CD8-positive, alpha-beta memory T cell (primary cell): ENCODE measurements at regions not wholly inside any gene's neighbourhood (a gene's known extent, or its start where the extent isn't known, plus 50 kb on each side); places are given as distances from the start of the nearest gene placed in this dataset.

ENCODE experiments used
- CTCF ChIA-PET: fragments of 350-600 bp; sonication (Branson Sonifier 250); formaldehyde crosslinking; loops from one replicate; lab custom pipeline; 2021; ENCODE audit warnings: antibody characterized with exemption; lab: Charles Lee
- POLR2A ChIA-PET: fragments of 350-600 bp; sonication (Branson Sonifier 250); formaldehyde crosslinking; loops from one replicate; lab custom pipeline; 2021; ENCODE audit warnings: antibody characterized with exemption; lab: Charles Lee
- DNase-seq, 5 donors: peaks; one replicate each; pipeline versions ENCODE4 v3.0.0 to v3.0.0-alpha.2; 2020 to 2022; ENCODE audit warnings: mixed read lengths in 1 of 5
- H3K27ac ChIP-seq: one replicate; pipeline ENCODE4 v1.7.0; 2013; ENCODE audit warnings: low read depth, mild to moderate bottlenecking, low read length, moderate library complexity
- H3K27me3 ChIP-seq: 2 replicates; pipeline ENCODE4 v1.7.0; 2013; ENCODE audit warnings: low read length, mild to moderate bottlenecking; ENCODE audit not compliant: insufficient read depth, poor library complexity, severe bottlenecking
- H3K36me3 ChIP-seq: 2 replicates; pipeline ENCODE4 v1.7.0; 2013; ENCODE audit warnings: mild to moderate bottlenecking, low read length, moderate library complexity; ENCODE audit not compliant: insufficient read depth
- H3K4me1 ChIP-seq: 2 replicates; pipeline ENCODE4 v1.7.0; 2013; ENCODE audit warnings: mild to moderate bottlenecking, low read length, moderate library complexity; ENCODE audit not compliant: insufficient read depth
- H3K4me3 ChIP-seq: 2 replicates; pipeline ENCODE4 v1.7.0; 2013; ENCODE audit warnings: mild to moderate bottlenecking, low read length
- H3K9me3 ChIP-seq: 2 replicates; pipeline ENCODE4 v1.7.0; 2013; ENCODE audit warnings: mild to moderate bottlenecking, low read length
- H3K27ac Mint-ChIP-seq, 8 donors: one replicate each; pipeline ENCODE4 v1.8.0; 2020 to 2021; ENCODE audit warnings: mixed read lengths in 8 of 8, mild to moderate bottlenecking in 6 of 8, inconsistent platforms in 3 of 8, moderate library complexity in 3 of 8
- H3K27me3 Mint-ChIP-seq, 2 donors: one replicate each; pipeline ENCODE4 v1.8.0; 2020 to 2021; ENCODE audit warnings: mixed read lengths in 2 of 2, mild to moderate bottlenecking in 1 of 2, moderate library complexity in 1 of 2
- H3K36me3 Mint-ChIP-seq, 3 donors: one replicate each; pipeline ENCODE4 v1.8.0; 2020 to 2021; ENCODE audit warnings: mixed read lengths in 3 of 3, inconsistent platforms in 1 of 3, mild to moderate bottlenecking in 1 of 3
- H3K4me1 Mint-ChIP-seq, 3 donors: one replicate each; pipeline ENCODE4 v1.8.0; 2020 to 2021; ENCODE audit warnings: mixed read lengths in 3 of 3, inconsistent platforms in 1 of 3, mild to moderate bottlenecking in 1 of 3
- H3K4me3 Mint-ChIP-seq, 7 donors: one replicate each; pipeline ENCODE4 v1.8.0; 2020 to 2021; ENCODE audit warnings: mixed read lengths in 7 of 7, mild to moderate bottlenecking in 6 of 7, moderate library complexity in 4 of 7, inconsistent platforms in 2 of 7
- H3K9me3 Mint-ChIP-seq, 5 donors: one replicate each; pipeline ENCODE4 v1.8.0; 2020 to 2022; ENCODE audit warnings: mixed read lengths in 5 of 5, mild to moderate bottlenecking in 3 of 5, moderate library complexity in 2 of 5, inconsistent platforms in 1 of 5

DNA sequence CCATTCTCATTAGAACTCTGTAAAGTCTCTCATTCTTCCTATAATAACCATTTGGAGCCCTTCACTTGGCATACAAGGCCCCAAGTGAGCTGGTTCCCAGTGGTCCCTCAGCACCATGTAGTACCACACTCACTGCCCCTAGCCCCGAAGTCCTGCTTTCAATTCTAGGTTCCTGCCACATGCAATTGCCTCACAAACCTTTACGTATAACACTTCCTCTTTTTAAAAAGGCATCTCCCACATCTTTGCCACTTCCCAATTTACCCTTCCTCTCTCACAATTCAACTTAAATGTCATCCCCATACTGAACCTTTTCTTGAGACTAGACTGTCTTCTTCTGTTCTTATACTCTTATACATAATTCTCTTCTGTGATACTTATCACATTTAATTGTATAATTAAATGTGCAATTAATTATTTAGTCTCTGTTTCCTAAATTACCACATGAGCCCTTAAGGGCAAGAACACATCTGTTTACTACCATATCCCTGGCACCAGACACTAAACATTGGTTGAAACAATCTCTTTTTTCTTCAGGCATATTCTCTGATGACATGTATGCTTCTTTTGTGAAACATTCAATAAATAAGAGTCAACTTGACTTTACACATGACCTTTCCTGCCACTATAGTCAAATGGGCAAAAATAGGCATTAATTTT, 304.0 kb downstream of the SPRY2 start:
- no peaks in the 10 kb centered on the region for H3K9me3 ChIP-seq
- no peak overlapping the region for H3K27ac Mint-ChIP-seq
- H3K36me3 ChIP-seq, result no peaks in the 10 kb centered on the region
- no peaks in the 10 kb centered on the region for H3K4me1 Mint-ChIP-seq
- H3K27me3 ChIP-seq, result no peaks in the 10 kb centered on the region
- CTCF ChIA-PET, result no interaction called here
- H3K36me3 Mint-ChIP-seq, result no peaks in the 10 kb centered on the region
- no peak for DNase-seq
- no peaks in the 10 kb centered on the region for H3K27me3 Mint-ChIP-seq
- H3K4me3 ChIP-seq, result no peak overlapping the region
- no peak overlapping the region for H3K27ac ChIP-seq
- H3K9me3 Mint-ChIP-seq, result peaks cover 0 to 3% (median 0%) of the 10 kb centered on the region in 5 donors
- POLR2A ChIA-PET, result no interaction called here
- H3K4me1 ChIP-seq, result no peaks in the 10 kb centered on the region
- H3K4me3 Mint-ChIP-seq, result no peak overlapping the region

GRCh38 chr13:80035096-80035495, 305.8 kb downstream of the SPRY2 start:
- Histone ChIP-seq H3K4me1 (no peaks in the 10 kb centered on the region), H3K27ac (no peak overlapping the region), H3K9me3 (no peaks in the 10 kb centered on the region), H3K36me3 (no peaks in the 10 kb centered on the region), H3K4me3 (no peak overlapping the region), H3K27me3 (no peaks in the 10 kb centered on the region)
- no peaks in the 10 kb centered on the region for H3K4me1 Mint-ChIP-seq
- H3K27ac Mint-ChIP-seq, result no peak overlapping the region
- POLR2A ChIA-PET, result no interaction called here
- no peak for DNase-seq
- CTCF ChIA-PET, result no interaction called here
- H3K9me3 Mint-ChIP-seq, result peaks cover 0 to 3% (median 0%) of the 10 kb centered on the region in 5 donors
- no peak overlapping the region for H3K4me3 Mint-ChIP-seq
- no peaks in the 10 kb centered on the region for H3K36me3 Mint-ChIP-seq
- H3K27me3 Mint-ChIP-seq, result no peaks in the 10 kb centered on the region

DNA sequence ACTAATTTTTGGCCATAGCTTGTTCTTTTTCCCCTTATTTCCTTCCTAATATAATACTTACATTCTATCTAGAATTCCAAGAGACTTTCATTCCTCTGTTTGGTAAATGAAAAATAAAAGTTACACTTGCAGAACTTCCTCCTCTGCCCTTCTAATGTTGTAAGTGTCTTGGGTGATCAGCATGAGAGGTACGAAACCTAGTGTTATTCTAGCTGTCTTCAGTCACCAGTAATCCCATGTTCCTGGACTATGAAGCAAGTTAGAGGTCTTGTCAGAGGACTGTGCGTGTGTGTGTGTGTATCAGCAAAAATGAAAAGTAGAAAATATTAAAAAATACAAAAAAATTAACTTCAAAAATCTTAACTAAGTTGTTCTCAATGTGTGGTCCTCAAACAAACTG, 307.0 kb downstream of the SPRY2 start:
- H3K4me3 ChIP-seq, result no peak overlapping the region
- no peaks in the 10 kb centered on the region for H3K9me3 ChIP-seq
- POLR2A ChIA-PET, result no interaction called here
- CTCF ChIA-PET, result no interaction called here
- H3K27ac ChIP-seq, result no peak overlapping the region
- Mint-ChIP-seq H3K27me3 (no peaks in the 10 kb centered on the region), H3K4me1 (no peaks in the 10 kb centered on the region), H3K36me3 (no peaks in the 10 kb centered on the region), H3K4me3 (no peak overlapping the region), H3K9me3 (peaks cover 0 to 3% (median 0%) of the 10 kb centered on the region in 5 donors), H3K27ac (no peak overlapping the region)
- H3K36me3 ChIP-seq, result no peaks in the 10 kb centered on the region
- no peaks in the 10 kb centered on the region for H3K4me1 ChIP-seq
- no peaks in the 10 kb centered on the region for H3K27me3 ChIP-seq
- no peak for DNase-seq

GRCh38 chr13:80033286-80033685, 307.6 kb downstream of the SPRY2 start:
- Mint-ChIP-seq H3K4me3 (no peak overlapping the region), H3K4me1 (no peaks in the 10 kb centered on the region), H3K27ac (no peak overlapping the region), H3K36me3 (no peaks in the 10 kb centered on the region), H3K9me3 (peaks cover 0 to 3% (median 0%) of the 10 kb centered on the region in 5 donors), H3K27me3 (no peaks in the 10 kb centered on the region)
- Histone ChIP-seq H3K9me3 (no peaks in the 10 kb centered on the region), H3K4me1 (no peaks in the 10 kb centered on the region), H3K36me3 (no peaks in the 10 kb centered on the region), H3K27ac (no peak overlapping the region), H3K27me3 (no peaks in the 10 kb centered on the region), H3K4me3 (no peak overlapping the region)
- POLR2A ChIA-PET, result no interaction called here
- no peak for DNase-seq
- CTCF ChIA-PET, result no interaction called here

GRCh38 chr13:80030491-80030890, 310.4 kb downstream of the SPRY2 start:
- H3K4me3 Mint-ChIP-seq, result no peak overlapping the region
- Histone ChIP-seq H3K36me3 (no peaks in the 10 kb centered on the region), H3K27me3 (no peaks in the 10 kb centered on the region), H3K4me3 (no peak overlapping the region), H3K27ac (no peak overlapping the region), H3K4me1 (no peaks in the 10 kb centered on the region), H3K9me3 (no peaks in the 10 kb centered on the region)
- H3K36me3 Mint-ChIP-seq, result no peaks in the 10 kb centered on the region
- H3K27ac Mint-ChIP-seq, result no peak overlapping the region
- no peak for DNase-seq
- H3K9me3 Mint-ChIP-seq, result peaks cover 0 to 2% (median 0%) of the 10 kb centered on the region in 5 donors
- CTCF ChIA-PET, result no interaction called here
- H3K27me3 Mint-ChIP-seq, result no peaks in the 10 kb centered on the region
- H3K4me1 Mint-ChIP-seq, result no peaks in the 10 kb centered on the region
- POLR2A ChIA-PET, result no interaction called here

DNA sequence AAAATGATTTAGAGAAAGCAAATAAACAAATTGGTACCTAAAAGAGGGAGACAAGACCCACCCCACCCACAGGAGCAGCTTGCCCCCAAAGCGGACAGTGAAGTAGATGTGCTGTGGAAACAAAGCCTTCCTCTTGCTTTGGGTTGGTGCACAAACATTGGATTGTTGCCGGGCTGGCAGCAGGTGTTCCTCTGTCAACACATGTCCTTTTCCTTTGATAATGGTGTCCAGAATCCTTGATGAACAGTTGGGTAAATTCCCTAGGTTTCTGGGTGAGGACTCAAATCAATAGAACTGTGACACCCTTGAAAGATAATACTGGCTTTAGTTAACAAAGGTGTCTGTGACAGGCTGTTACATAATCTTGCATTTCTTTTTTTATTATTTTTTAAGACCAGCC, 311.8 kb downstream of the SPRY2 start:
- H3K4me3 ChIP-seq, result no peak overlapping the region
- Mint-ChIP-seq H3K4me3 (no peak overlapping the region), H3K27ac (no peak overlapping the region), H3K4me1 (no peaks in the 10 kb centered on the region), H3K9me3 (peaks cover 0 to 1% (median 0%) of the 10 kb centered on the region in 5 donors), H3K27me3 (peaks cover 0 to 2% of the 10 kb centered on the region in 2 donors), H3K36me3 (no peaks in the 10 kb centered on the region)
- no peaks in the 10 kb centered on the region for H3K36me3 ChIP-seq
- ChIA-PET POLR2A (no interaction called here), CTCF (no interaction called here)
- H3K4me1 ChIP-seq, result no peaks in the 10 kb centered on the region
- no peak overlapping the region for H3K27ac ChIP-seq
- no peaks in the 10 kb centered on the region for H3K27me3 ChIP-seq
- H3K9me3 ChIP-seq, result no peaks in the 10 kb centered on the region
- no peak for DNase-seq

DNA sequence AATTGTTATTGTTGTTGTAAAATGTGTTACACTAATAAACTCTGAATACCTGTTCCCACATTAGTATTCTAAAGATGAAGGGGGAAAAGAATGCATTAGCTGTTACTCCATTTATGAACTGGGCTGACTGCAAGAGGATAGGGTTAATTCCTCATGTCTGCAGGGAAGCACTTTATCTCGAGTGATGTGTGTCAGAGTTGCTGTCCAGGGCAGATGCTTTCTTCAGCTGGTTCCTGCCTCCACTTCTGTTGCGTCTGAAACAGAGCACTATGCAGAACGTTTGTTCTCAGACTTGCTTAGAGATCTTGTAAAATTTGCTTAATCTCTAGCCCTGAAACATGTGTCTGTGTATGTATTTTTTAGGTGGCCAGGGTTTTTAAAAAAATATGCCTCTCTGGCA, 318.8 kb downstream of the SPRY2 start:
- ChIA-PET CTCF (no interaction called here), POLR2A (no interaction called here)
- H3K27ac ChIP-seq, result no peak overlapping the region
- no peaks in the 10 kb centered on the region for H3K4me1 ChIP-seq
- Mint-ChIP-seq H3K36me3 (no peaks in the 10 kb centered on the region), H3K4me1 (no peaks in the 10 kb centered on the region), H3K4me3 (no peak overlapping the region), H3K27ac (no peak overlapping the region), H3K27me3 (peaks cover 0 to 4% of the 10 kb centered on the region in 2 donors), H3K9me3 (peaks cover 0 to 2% (median 1%) of the 10 kb centered on the region in 5 donors)
- H3K27me3 ChIP-seq, result no peaks in the 10 kb centered on the region
- DNase-seq, result no peak
- no peaks in the 10 kb centered on the region for H3K36me3 ChIP-seq
- H3K9me3 ChIP-seq, result no peaks in the 10 kb centered on the region
- H3K4me3 ChIP-seq, result no peak overlapping the region

DNA sequence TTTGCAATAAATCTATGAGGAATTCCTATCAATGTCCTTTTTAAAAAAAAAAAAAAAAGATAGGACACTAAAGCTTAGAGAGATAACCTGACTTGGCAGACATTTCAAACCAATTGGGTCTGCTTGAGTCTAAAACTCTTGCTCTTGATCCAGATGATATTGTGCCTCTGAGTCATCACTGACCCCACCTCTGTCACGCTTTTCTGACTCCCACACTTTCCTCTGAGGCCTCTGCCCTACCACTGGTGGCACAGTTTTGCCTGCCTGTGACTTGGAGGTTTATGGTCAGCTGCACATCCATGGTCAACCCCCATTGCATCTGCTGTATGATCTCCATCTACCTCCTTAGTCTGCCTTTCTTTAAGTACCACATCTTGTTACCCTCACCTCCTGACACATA, 328.7 kb downstream of the SPRY2 start:
- peaks cover 0 to 5% (median 2%) of the 10 kb centered on the region in 5 donors for H3K9me3 Mint-ChIP-seq

More for the DNA sequence above, 328.7 kb downstream of the SPRY2 start:
- peaks cover 0 to 5% of the 10 kb centered on the region in 2 donors for H3K27me3 Mint-ChIP-seq
- no peak for DNase-seq
- Histone ChIP-seq H3K9me3 (no peaks in the 10 kb centered on the region), H3K36me3 (no peaks in the 10 kb centered on the region), H3K4me3 (no peak overlapping the region), H3K27ac (no peak overlapping the region), H3K4me1 (no peaks in the 10 kb centered on the region), H3K27me3 (no peaks in the 10 kb centered on the region)
- ChIA-PET POLR2A (no interaction called here), CTCF (no interaction called here)
- no peaks in the 10 kb centered on the region for H3K36me3 Mint-ChIP-seq
- H3K4me3 Mint-ChIP-seq, result no peak overlapping the region
- no peaks in the 10 kb centered on the region for H3K4me1 Mint-ChIP-seq
- H3K27ac Mint-ChIP-seq, result no peak overlapping the region
